ENCODE measurements at regions not wholly inside any gene's neighbourhood (a gene's known extent, or its start where the extent isn't known, plus 50 kb on each side); places are given as distances from the start of the nearest gene placed in this dataset.
"Not testable (repeated sequence)": the region's sequence is repeated elsewhere in the genome, so short reads cannot be mapped to it uniquely, and the experiment has no call there.

GRCh38 chr13:37959284-37959683 lies 89.7 kb upstream of the TRPC4 start:
- FAIRE-seq (no peak), DNase-seq (ENCODE audit: insufficient read length, low spot score) (no peak)
- no peak for TF ChIP-seq CTCF (IDR thresholded peaks at IDR 0.05; ENCODE audit: insufficient read depth, missing control alignments)

- no peak for FAIRE-seq
- no peak for DNase-seq (ENCODE audit: insufficient read length, low spot score)
Observed at GRCh38 chr13:37956536-37956935, 87.0 kb upstream of the TRPC4 start.

GRCh38 chr13:37954597-37954996 lies 85.0 kb upstream of the TRPC4 start:
- DNase-seq (ENCODE audit: insufficient read length, low spot score); FAIRE-seq: not testable (repeated sequence)

More at GRCh38 chr13:37956536-37956935, 87.0 kb upstream of the TRPC4 start:
- TF ChIP-seq CTCF (IDR thresholded peaks at IDR 0.05; ENCODE audit: insufficient read depth, missing control alignments) = no peak

GRCh38 chr13:37954191-37954590 lies 84.6 kb upstream of the TRPC4 start:
- FAIRE-seq (no peak), DNase-seq (ENCODE audit: insufficient read length, low spot score) (no peak)
- TF ChIP-seq CTCF (IDR thresholded peaks at IDR 0.05; ENCODE audit: insufficient read depth, missing control alignments) = no peak

GRCh38 chr13:37953696-37954095 lies 84.1 kb upstream of the TRPC4 start:
- TF ChIP-seq CTCF (IDR thresholded peaks at IDR 0.05; ENCODE audit: insufficient read depth, missing control alignments) = no peak
- no peak for FAIRE-seq
- no peak for DNase-seq (ENCODE audit: insufficient read length, low spot score)

GRCh38 chr13:37950016-37950415 lies 80.4 kb upstream of the TRPC4 start:
- DNase-seq (ENCODE audit: insufficient read length, low spot score) (no peak), FAIRE-seq (no peak)
- TF ChIP-seq CTCF (IDR thresholded peaks at IDR 0.05; ENCODE audit: insufficient read depth, missing control alignments) = no peak

GRCh38 chr13:37947419-37948140 lies 78.0 kb upstream of the TRPC4 start:
- DNase-seq (ENCODE audit: insufficient read length, low spot score) (no peak), FAIRE-seq (no peak)
- no peak for TF ChIP-seq CTCF (IDR thresholded peaks at IDR 0.05; ENCODE audit: insufficient read depth, missing control alignments)
